ENCODE measurements at regions not wholly inside any gene's neighbourhood (a gene's known extent, or its start where the extent isn't known, plus 50 kb on each side); places are given as distances from the start of the nearest gene placed in this dataset.
A peak's percentile ranks its signal among the peaks of the same experiment; 100 is the strongest.

GRCh38 chr5:161096581-161096980 lies 244.6 kb upstream of the ATP10B start:
- no peak for DNase-seq (ENCODE audit: low read depth)
- no peak overlapping the region for H3K4me3 ChIP-seq (ENCODE audit: low read depth, low read length)
- no peak for TF ChIP-seq CTCF (conservative IDR thresholded peaks at IDR 0.05; ENCODE audit: low read depth, low read length)

GRCh38 chr5:161095953-161096352 lies 243.9 kb upstream of the ATP10B start:
- H3K4me3 ChIP-seq (ENCODE audit: low read depth, low read length): no peak overlapping the region
- no peak for TF ChIP-seq CTCF (conservative IDR thresholded peaks at IDR 0.05; ENCODE audit: low read depth, low read length)
- DNase-seq (ENCODE audit: low read depth): no peak

GRCh38 chr5:161094411-161094810 lies 242.4 kb upstream of the ATP10B start:
- peak; percentile 13 for DNase-seq (ENCODE audit: low read depth)
- no peak overlapping the region for H3K4me3 ChIP-seq (ENCODE audit: low read depth, low read length)
- TF ChIP-seq CTCF (conservative IDR thresholded peaks at IDR 0.05; ENCODE audit: low read depth, low read length): no peak

GRCh38 chr5:161093100-161093499 lies 241.1 kb upstream of the ATP10B start:
- no peak for TF ChIP-seq CTCF (conservative IDR thresholded peaks at IDR 0.05; ENCODE audit: low read depth, low read length)

GRCh38 chr5:161089569-161089968 lies 237.6 kb upstream of the ATP10B start:
- DNase-seq (ENCODE audit: low read depth): no peak
- no peak for TF ChIP-seq CTCF (conservative IDR thresholded peaks at IDR 0.05; ENCODE audit: low read depth, low read length)

More at GRCh38 chr5:161093100-161093499, 241.1 kb upstream of the ATP10B start:
- no peak overlapping the region for H3K4me3 ChIP-seq (ENCODE audit: low read depth, low read length)
- no peak for DNase-seq (ENCODE audit: low read depth)

GRCh38 chr5:161086461-161086860 lies 234.4 kb upstream of the ATP10B start:
- peak; percentile 10 for DNase-seq (ENCODE audit: low read depth)
- no peak for TF ChIP-seq CTCF (conservative IDR thresholded peaks at IDR 0.05; ENCODE audit: low read depth, low read length)

More at GRCh38 chr5:161089569-161089968, 237.6 kb upstream of the ATP10B start:
- H3K4me3 ChIP-seq (ENCODE audit: low read depth, low read length): no peak overlapping the region

GRCh38 chr5:161085056-161085455 lies 233.0 kb upstream of the ATP10B start:
- no peak for DNase-seq (ENCODE audit: low read depth)
- TF ChIP-seq CTCF (conservative IDR thresholded peaks at IDR 0.05; ENCODE audit: low read depth, low read length): no peak
- H3K4me3 ChIP-seq (ENCODE audit: low read depth, low read length): no peak overlapping the region

More at GRCh38 chr5:161086461-161086860, 234.4 kb upstream of the ATP10B start:
- no peak overlapping the region for H3K4me3 ChIP-seq (ENCODE audit: low read depth, low read length)

All from choroid plexus epithelial cell (primary cell).